GM12864 (cell line): ENCODE measurements at regions not wholly inside any gene's neighbourhood (a gene's known extent, or its start where the extent isn't known, plus 50 kb on each side); places are given as distances from the start of the nearest gene placed in this dataset.

ENCODE experiments used
- DNase-seq: peaks from one replicate; pipeline ENCODE4 v3.0.0-alpha.2; 2011; ENCODE audit warnings: low read depth
- H3K4me3 ChIP-seq: 2 replicates; pipeline ENCODE4 v1.5.1; 2011; ENCODE audit warnings: mild to moderate bottlenecking, low read depth, low read length, control low read depth
- CTCF ChIP-seq: IDR thresholded peaks from 2 replicates; pipeline ENCODE4 v1.5.1; 2011; ENCODE audit warnings: low read depth, mild to moderate bottlenecking, moderate library complexity, low read length, control low read depth, inconsistent platforms; ENCODE audit errors: missing control alignments

DNA sequence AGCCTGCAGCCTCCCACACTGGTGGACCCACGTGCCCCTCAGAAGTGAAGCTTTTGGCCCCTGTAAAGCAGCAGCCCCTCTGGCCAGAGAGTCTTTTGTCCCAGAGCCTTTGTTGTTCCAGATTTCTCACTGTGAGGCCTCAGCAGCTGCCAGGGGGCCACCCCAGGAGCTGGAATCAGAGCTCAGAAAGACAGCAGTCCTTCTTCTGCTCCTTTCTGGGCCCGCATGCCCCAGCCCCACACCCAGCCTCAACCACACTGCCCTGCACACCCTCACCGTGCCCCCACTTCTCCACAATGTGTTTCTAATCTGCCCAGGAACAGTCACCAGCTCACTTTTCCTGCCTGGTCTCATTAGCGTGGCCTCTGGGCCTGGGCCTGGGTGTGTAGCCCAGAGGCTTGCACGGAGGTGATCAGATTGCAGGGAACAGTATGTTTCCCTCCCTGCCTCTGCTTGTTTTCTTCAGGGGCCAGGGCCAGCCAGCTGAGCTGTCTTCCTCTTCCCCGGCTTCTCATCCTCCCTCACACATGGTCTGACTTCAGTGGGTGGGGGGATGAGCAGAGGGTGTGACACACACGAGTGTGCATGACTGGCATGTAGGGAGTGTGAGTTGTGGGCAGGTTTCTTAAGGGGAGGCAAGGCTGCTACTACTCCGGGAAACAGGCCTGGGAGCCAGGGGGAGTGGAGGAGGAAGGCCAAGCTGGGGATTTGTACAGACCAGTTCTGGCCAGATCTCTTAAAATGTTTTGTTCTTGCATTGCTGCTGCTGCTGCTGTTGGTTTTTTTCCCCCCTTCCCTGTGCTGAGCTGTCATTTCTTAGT, 82.5 kb upstream of the ZNF648 start:
- TF ChIP-seq CTCF = no peak
- DNase-seq = no peak

DNA sequence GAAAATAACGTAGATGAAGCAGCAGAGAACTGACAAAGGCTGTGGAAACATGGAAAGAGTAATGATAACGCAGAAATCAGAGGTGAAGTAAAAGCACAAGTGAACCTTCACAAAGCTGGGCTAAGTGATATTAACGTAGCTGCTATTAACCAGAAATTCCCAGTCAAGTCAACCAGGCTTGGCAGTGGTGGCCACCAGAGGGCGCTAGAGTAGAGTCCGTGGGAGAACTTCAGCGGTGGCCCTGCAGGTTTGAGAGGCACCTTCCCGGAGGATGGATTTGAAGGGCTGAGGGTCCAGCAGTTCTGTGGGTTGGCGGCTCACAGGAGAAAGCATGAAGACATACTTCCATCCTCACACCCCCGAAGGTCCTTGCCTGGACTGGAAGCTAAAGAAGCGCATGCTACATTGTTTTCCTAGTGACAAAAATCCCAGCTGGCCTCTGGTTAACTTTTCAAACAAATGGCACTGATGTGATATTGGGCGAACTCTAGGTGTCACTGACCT, 81.7 kb upstream of the ZNF648 start:
- peak; percentile 95 for TF ChIP-seq CTCF
- peak; percentile 44 for DNase-seq
- no peak overlapping the region for H3K4me3 ChIP-seq

More for the DNA sequence above, 82.5 kb upstream of the ZNF648 start:
- H3K4me3 ChIP-seq = no peak overlapping the region

DNA sequence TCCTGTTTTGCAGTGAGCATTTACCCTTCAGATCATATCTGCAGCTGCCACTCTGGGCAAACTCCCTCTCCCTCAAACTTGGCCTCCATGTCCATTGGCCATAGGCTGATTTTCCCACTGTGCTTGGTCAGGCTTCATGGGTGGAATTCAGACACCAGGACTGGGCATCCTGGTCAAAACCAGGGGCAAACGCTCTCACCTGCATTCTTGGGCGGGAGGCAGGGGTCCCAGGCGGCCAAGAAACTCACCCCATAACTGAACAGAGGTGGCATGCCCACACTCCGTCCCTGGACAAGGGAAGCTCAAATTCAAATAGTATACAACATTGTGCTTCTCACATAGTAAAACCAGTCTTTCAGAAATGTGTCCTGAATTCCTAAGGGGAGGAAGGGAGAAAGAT, 81.1 kb upstream of the ZNF648 start:
- no peak for TF ChIP-seq CTCF
- no peak overlapping the region for H3K4me3 ChIP-seq
- DNase-seq = no peak

DNA sequence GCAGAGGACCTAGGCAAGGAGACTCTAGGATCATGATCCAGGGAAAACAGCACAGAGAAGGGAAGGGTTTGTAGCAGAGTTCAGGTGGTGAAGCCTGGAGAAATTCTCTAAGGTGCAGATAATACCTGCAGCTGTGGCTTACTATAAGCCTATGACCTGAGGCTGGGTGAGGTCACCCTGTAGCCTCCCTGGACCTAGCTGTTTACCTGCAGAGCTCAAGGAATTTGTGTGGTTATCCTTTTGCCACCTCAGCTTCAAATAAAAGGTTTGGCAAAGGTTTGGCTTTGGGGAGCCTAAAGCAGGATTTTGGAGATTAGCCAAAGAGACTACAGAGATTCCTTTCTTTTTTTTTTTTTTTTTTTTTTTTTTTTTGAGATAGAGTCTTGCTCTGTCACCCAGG, 79.5 kb upstream of the ZNF648 start:
- H3K4me3 ChIP-seq = no peak overlapping the region
- no peak for TF ChIP-seq CTCF
- DNase-seq = no peak

- no peak overlapping the region for H3K4me3 ChIP-seq
- no peak for TF ChIP-seq CTCF
- no peak for DNase-seq
Observed at GRCh38 chr1:182139496-182139895, 78.0 kb upstream of the ZNF648 start.

DNA sequence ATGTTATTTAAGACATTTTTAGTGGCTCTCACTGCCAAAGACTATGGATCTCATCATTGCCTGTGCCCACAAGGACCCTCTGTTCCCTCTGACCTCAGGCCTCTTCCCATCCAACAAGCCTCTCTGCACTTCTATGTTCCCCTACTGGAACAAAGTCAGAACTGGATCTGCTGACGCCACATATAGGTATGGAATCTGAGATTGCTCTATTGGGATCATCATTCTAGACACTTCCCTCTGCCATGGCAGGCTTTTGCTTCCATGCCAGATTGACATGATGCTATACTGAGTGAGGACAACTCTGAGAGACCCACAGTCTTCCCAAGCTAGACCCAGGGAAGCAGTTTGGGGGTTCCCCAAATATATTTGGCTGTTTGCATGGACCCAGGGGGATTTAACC, 76.0 kb upstream of the ZNF648 start:
- no peak overlapping the region for H3K4me3 ChIP-seq
- DNase-seq = no peak
- TF ChIP-seq CTCF = no peak

DNA sequence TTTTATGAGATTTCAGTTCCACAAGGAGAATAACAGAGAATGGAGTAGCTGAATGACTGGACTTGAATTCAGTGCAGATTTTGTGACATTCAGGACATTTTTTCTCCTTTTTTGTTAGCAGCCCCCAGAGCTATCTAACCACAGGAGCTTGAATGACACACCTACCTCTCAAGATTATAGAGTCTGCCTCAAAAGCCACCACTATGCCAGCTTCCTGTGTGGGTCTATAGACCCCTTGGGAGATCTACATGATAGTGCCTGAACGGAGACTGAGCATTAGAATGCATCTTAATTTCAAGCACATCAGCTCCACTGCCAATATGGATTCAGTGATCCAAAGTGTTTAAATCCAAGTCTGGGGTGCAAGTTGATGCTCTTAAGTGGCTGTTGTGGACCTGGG, 74.4 kb upstream of the ZNF648 start:
- no peak overlapping the region for H3K4me3 ChIP-seq
- no peak for DNase-seq
- no peak for TF ChIP-seq CTCF
